Suprapubic skin (tissue), 3 donors: ENCODE measurements at regions not wholly inside any gene's neighbourhood (a gene's known extent, or its start where the extent isn't known, plus 50 kb on each side); places are given as distances from the start of the nearest gene placed in this dataset.

Experiments used
- POLR2A ChIP-seq, 2 donors: fragments of 450-650 bp; IDR thresholded peaks; one replicate each; pipeline ENCODE4 v1.6.1; 2017; ENCODE audit warnings: antibody characterized with exemption in 2 of 2, mild to moderate bottlenecking in 2 of 2, moderate library complexity in 2 of 2
- TF ChIP-seq, protein P1 (sequence below), 2 donors: fragments of 200-600 bp in 1 of 2; fragments of 450-650 bp in 1 of 2; sonication (generic) in 1 of 2; IDR thresholded peaks; one replicate each; pipeline ENCODE4 v1.5.1; 2016 to 2019; ENCODE audit warnings: antibody characterized with exemption in 2 of 2, mild to moderate bottlenecking in 1 of 2, moderate library complexity in 1 of 2

DNA sequence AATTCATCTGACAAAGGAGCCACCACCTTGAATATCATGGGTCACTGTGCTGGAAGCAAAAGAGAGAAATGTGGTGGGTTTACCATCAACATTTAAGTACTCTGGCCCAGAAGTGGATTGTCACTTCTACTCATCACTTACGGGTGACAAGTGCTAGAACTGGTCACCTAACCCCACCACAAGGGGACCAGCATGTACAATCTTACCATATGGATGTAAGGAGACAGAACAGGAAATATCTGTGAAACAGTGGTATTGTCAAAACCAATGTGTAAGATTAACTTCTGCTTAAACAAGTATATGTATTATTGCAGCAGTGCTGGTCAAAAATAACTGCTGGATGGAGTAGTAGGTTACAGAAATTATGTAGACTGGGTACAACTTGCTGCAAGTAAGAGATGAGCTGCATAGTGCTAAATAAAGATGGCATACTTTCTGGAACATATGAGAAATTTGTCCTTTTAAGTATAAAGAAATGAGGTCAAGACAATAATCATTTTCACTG, 171.8 kb downstream of the POTEB3 start:
- TF ChIP-seq, protein P1, sequence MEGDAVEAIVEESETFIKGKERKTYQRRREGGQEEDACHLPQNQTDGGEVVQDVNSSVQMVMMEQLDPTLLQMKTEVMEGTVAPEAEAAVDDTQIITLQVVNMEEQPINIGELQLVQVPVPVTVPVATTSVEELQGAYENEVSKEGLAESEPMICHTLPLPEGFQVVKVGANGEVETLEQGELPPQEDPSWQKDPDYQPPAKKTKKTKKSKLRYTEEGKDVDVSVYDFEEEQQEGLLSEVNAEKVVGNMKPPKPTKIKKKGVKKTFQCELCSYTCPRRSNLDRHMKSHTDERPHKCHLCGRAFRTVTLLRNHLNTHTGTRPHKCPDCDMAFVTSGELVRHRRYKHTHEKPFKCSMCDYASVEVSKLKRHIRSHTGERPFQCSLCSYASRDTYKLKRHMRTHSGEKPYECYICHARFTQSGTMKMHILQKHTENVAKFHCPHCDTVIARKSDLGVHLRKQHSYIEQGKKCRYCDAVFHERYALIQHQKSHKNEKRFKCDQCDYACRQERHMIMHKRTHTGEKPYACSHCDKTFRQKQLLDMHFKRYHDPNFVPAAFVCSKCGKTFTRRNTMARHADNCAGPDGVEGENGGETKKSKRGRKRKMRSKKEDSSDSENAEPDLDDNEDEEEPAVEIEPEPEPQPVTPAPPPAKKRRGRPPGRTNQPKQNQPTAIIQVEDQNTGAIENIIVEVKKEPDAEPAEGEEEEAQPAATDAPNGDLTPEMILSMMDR (IDR thresholded peaks at IDR 0.05): no peak
- TF ChIP-seq POLR2A (IDR thresholded peaks at IDR 0.05): no peak
